ENCODE measurements at regions not wholly inside any gene's neighbourhood (a gene's known extent, or its start where the extent isn't known, plus 50 kb on each side); places are given as distances from the start of the nearest gene placed in this dataset.

DNA sequence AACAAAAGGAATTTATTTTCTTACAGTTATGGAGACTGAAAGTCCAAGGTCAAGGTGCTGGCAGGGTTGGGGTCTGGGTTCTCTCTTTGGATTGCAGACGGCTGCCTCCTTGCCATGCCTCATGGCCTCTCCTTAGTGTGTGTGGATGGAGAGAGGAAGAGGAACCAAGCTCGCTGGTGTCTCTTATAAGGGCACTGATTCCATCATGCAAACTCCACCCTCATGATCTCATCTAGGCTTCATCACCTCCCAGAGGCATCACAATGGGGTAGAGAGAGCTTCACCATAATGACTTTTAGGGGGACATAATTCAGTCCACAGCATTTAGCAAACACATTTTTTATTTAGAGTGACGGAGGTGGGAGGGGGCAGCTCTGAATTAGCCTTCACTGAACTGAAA, 104.9 kb upstream of the ABCC4 start:
- H3K27me3 ChIP-seq, result peaks cover 0 to 6% (median 0%) of the 10 kb centered on the region in 7 donors

DNA sequence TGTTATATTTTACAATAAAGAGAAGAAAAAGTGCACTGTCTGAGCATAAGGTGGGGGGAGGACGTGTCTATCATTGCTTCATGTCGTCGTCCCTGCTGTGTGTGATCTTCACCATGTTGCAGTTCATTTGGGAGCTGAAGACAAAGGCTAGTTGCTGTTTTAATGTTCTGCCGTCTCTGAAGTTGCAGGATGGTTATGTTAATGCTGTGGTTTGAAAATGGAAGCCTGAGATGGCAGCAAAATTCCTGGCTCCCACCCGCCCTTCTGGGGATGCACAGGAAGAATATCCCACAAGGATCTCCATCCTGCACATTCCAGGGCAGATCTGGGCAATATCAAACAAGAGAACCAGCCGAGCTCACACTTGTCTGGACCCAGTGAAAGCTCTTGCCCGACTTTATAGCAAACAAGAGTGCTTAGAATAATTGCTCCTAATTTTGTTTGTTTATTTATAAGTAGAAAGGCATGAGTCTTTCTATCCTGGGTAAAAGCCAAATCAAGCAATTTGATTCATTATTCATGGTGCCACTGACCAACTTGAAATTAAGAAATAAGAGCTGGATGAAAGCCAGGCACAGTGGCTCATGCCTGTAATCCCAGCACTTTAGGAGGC, 110.3 kb upstream of the ABCC4 start:
- ATAC-seq, result no peak
- H3K27me3 ChIP-seq, result peaks cover 0 to 4% (median 0%) of the 10 kb centered on the region in 7 donors
- peaks cover 0 to 8% (median 0%) of the 10 kb centered on the region in 11 donors for H3K9me3 ChIP-seq
- no peaks in the 10 kb centered on the region for H3K4me1 ChIP-seq
- 46 to 50% methylated on average over 7 of the region's 7 CpGs for WGBS, 2 donors
- intact Hi-C loops (cut with DNase I), result no loop called here
- TF ChIP-seq, protein P1, sequence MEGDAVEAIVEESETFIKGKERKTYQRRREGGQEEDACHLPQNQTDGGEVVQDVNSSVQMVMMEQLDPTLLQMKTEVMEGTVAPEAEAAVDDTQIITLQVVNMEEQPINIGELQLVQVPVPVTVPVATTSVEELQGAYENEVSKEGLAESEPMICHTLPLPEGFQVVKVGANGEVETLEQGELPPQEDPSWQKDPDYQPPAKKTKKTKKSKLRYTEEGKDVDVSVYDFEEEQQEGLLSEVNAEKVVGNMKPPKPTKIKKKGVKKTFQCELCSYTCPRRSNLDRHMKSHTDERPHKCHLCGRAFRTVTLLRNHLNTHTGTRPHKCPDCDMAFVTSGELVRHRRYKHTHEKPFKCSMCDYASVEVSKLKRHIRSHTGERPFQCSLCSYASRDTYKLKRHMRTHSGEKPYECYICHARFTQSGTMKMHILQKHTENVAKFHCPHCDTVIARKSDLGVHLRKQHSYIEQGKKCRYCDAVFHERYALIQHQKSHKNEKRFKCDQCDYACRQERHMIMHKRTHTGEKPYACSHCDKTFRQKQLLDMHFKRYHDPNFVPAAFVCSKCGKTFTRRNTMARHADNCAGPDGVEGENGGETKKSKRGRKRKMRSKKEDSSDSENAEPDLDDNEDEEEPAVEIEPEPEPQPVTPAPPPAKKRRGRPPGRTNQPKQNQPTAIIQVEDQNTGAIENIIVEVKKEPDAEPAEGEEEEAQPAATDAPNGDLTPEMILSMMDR (IDR thresholded peaks at IDR 0.05), result no peak
- no peaks in the 10 kb centered on the region for H3K36me3 ChIP-seq
- DNase-seq, result no peak
- H3K27ac ChIP-seq, result no peak overlapping the region
- no peak overlapping the region for H3K4me3 ChIP-seq

More for the DNA sequence above, 104.9 kb upstream of the ABCC4 start:
- no peaks in the 10 kb centered on the region for H3K36me3 ChIP-seq
- no peak for ATAC-seq
- no peak overlapping the region for H3K4me3 ChIP-seq
- TF ChIP-seq, protein P1 (IDR thresholded peaks at IDR 0.05), result no peak
- H3K9me3 ChIP-seq, result no peaks in the 10 kb centered on the region
- DNase-seq, result no peak
- peaks cover 0 to 9% (median 7%) of the 10 kb centered on the region in 9 donors for H3K4me1 ChIP-seq
- intact Hi-C loops (cut with DNase I), result loop anchor here in 2 of 10 donors (5.0 to 10.0 kb wide), 2 partner anchors 71 to 731 kb away; no protein-coding TSS in a partner anchor
- 54 to 65% methylated on average over 3 of the region's 3 CpGs for WGBS, 2 donors
- no peak overlapping the region for H3K27ac ChIP-seq

DNA sequence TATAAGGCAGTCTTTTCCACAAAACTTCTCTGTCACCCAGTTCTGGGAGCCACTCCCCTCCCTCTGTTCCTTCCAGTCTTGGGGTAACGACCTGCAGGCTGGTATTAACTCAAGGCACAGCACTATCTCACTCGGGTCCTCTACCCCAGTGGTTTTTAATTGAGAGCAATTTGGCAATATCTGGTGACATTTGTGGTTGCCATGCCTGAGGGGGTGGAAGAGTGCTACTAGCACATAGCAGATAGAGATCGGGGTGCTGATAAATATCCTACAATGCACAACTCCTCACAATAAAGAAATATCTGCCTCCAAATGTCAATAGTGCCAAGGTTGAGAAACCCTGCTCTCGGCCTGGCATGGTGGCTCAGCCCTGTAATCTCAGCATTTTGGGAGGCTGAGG, 117.7 kb upstream of the ABCC4 start:
- H3K27ac ChIP-seq, result no peak overlapping the region
- TF ChIP-seq, protein P1 (IDR thresholded peaks at IDR 0.05), result no peak
- no peaks in the 10 kb centered on the region for H3K4me1 ChIP-seq
- H3K36me3 ChIP-seq, result no peaks in the 10 kb centered on the region
- intact Hi-C loops (cut with DNase I), result no loop called here
- ATAC-seq, result no peak
- no peak for DNase-seq
- peaks cover 0 to 8% (median 0%) of the 10 kb centered on the region in 11 donors for H3K9me3 ChIP-seq
- WGBS, 2 donors, result 57 to 65% methylated on average over 4 of the region's 4 CpGs
- H3K4me3 ChIP-seq, result no peak overlapping the region
- H3K27me3 ChIP-seq, result peaks cover 0 to 4% (median 0%) of the 10 kb centered on the region in 7 donors

DNA sequence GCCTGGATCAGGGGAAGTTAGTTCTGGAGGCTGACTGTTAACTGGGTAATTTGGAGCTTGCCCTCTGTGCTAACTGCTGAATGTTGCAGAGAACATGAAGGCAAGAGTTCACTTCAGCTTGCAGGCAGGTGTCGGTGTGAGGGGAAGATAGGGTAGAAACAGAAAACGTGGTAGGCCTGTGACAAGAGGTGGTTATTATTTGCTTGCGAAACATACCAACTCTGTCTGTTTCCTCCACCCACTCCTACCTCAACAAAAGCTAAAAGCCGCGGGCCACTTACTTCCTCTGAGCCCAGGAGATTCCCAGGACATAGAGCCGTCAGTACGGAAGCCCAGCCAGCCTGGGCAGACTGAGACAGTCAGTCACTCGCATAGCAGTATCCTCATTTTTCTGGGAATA, 119.2 kb upstream of the ABCC4 start:
- DNase-seq (no peak), ATAC-seq (no peak)
- intact Hi-C loops (cut with DNase I), result no loop called here
- TF ChIP-seq, protein P1 (IDR thresholded peaks at IDR 0.05), result no peak
- no peak overlapping the region for H3K27ac ChIP-seq
- 38 to 40% methylated on average over 8 of the region's 8 CpGs for WGBS, 2 donors
- H3K4me3 ChIP-seq, result no peak overlapping the region
- no peaks in the 10 kb centered on the region for H3K4me1 ChIP-seq
- peaks cover 0 to 6% (median 0%) of the 10 kb centered on the region in 11 donors for H3K9me3 ChIP-seq
- H3K36me3 ChIP-seq, result no peaks in the 10 kb centered on the region
- H3K27me3 ChIP-seq, result peaks cover 0 to 4% (median 0%) of the 10 kb centered on the region in 7 donors

Data from heart right ventricle (tissue), 16 donors.